PFSK-1 (cell line): ENCODE measurements at regions not wholly inside any gene's neighbourhood (a gene's known extent, or its start where the extent isn't known, plus 50 kb on each side); places are given as distances from the start of the nearest gene placed in this dataset.

Experiments used
- FOXP2 ChIP-seq: optimal IDR thresholded peaks from 2 replicates; pipeline ENCODE3; 2011; ENCODE audit warnings: borderline replicate concordance, control low read depth, inconsistent platforms; ENCODE audit not compliant: insufficient read depth; ENCODE audit errors: extremely low read length, extremely low read depth
- POLR2AphosphoS5 ChIP-seq: IDR thresholded peaks from 2 replicates; pipeline ENCODE4 v1.6.1; 2012; ENCODE audit warnings: low read depth, mild to moderate bottlenecking, control low read depth, low read length, moderate library complexity
- REST ChIP-seq, 2 experiments: IDR thresholded peaks; 2 replicates each; pipeline versions ENCODE4 v1.6.1 to v1.8.0; 2011 to 2012; ENCODE audit warnings: low read depth in 2 of 2, low read length in 2 of 2, control low read depth in 1 of 2, inconsistent platforms in 1 of 2, mild to moderate bottlenecking in 1 of 2, moderate library complexity in 1 of 2; ENCODE audit not compliant: insufficient read depth in 1 of 2
- SIN3A ChIP-seq: IDR thresholded peaks from 2 replicates; pipeline ENCODE4 v1.6.1; 2012; ENCODE audit warnings: mild to moderate bottlenecking, low read length, moderate library complexity, borderline replicate concordance; ENCODE audit not compliant: insufficient read depth
- TAF1 ChIP-seq: IDR thresholded peaks from 2 replicates; pipeline ENCODE4 v1.6.1; 2012; ENCODE audit warnings: low read length, control low read depth, borderline replicate concordance; ENCODE audit not compliant: insufficient read depth

DNA sequence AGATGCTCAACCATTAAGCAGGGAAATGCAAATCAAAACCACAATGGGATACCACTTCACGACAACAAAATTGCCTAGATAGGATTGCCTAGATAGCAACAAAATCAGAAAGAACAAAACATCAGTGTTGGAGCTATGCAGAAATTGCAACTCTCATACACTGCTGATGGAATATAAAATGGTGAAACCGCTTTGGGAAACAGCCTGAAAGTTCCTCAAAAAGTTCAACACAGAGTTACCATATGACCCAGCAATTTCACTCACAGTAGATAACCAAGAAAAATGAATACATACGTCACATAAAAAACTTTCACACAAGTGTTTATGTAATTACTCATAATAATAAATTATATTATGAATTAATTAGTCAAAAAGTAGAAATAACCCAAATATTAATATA lies 78.3 kb downstream of the MAFB start:
- TF ChIP-seq POLR2AphosphoS5: no peak
- TF ChIP-seq TAF1: no peak
- no peak for TF ChIP-seq SIN3A
- TF ChIP-seq FOXP2: no peak
- TF ChIP-seq REST (IDR thresholded peaks at IDR 0.05; ENCODE audit: insufficient read depth in 1 of 2, low read depth in 2 of 2, low read length in 2 of 2): no peak

- TF ChIP-seq POLR2AphosphoS5 (no peak), SIN3A (no peak), REST (IDR thresholded peaks at IDR 0.05; ENCODE audit: insufficient read depth in 1 of 2, low read depth in 2 of 2, low read length in 2 of 2) (no peak), FOXP2 (no peak), TAF1 (no peak)
Observed at GRCh38 chr20:40607927-40608326, 81.1 kb downstream of the MAFB start.

GRCh38 chr20:40606660-40607059 lies 82.4 kb downstream of the MAFB start:
- TF ChIP-seq POLR2AphosphoS5: no peak
- TF ChIP-seq SIN3A: no peak
- TF ChIP-seq REST (IDR thresholded peaks at IDR 0.05; ENCODE audit: insufficient read depth in 1 of 2, low read depth in 2 of 2, low read length in 2 of 2): no peak
- TF ChIP-seq FOXP2: no peak
- TF ChIP-seq TAF1: no peak

GRCh38 chr20:40606237-40606636 lies 82.8 kb downstream of the MAFB start:
- TF ChIP-seq TAF1 (no peak), FOXP2 (no peak), SIN3A (no peak), POLR2AphosphoS5 (no peak), REST (IDR thresholded peaks at IDR 0.05; ENCODE audit: insufficient read depth in 1 of 2, low read depth in 2 of 2, low read length in 2 of 2) (no peak)

DNA sequence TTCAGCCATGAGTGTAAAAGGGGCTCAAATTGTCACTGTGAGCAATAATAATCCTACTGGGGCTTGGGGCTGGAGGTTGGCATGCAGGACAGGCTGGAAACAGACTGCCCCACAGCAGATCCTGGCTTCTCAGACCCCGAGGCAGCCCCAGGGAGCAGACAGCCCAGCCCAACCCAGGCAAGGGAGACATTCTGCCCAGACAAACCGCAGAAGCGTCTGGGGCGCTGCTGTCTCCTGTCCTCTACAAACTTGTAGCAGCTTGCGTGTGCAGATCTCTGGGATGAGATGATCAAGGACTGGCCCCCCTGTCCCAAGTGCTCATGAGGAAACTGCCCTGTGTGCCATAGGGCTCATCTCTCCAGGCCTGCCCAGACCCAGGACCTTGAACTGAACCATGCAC lies 84.6 kb downstream of the MAFB start:
- TF ChIP-seq FOXP2 (no peak), TAF1 (no peak), POLR2AphosphoS5 (no peak), SIN3A (no peak), REST (IDR thresholded peaks at IDR 0.05; ENCODE audit: insufficient read depth in 1 of 2, low read depth in 2 of 2, low read length in 2 of 2) (no peak)
